ENCODE measurements at regions not wholly inside any gene's neighbourhood (a gene's known extent, or its start where the extent isn't known, plus 50 kb on each side); places are given as distances from the start of the nearest gene placed in this dataset.

DNA sequence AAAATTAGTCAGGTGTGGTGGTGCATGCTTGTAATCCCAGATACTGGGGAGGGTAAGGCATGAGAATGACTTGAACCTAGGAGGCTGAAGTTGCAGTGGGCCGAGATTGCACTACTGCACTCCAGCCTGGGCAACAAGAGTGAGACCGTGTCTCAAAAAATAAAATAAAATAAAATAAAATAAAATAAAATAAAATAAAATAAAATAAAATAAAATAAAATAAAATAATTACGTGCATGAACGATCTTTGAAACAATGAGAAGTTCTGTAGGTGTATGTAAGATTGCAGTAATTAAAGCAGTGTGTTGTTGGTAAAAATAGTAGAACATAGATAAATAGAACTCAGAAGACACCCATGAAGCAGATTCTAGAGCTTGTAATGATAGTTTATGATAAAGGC is 348.5 kb downstream of the ANKRD30A start:
- TF ChIP-seq ZNF121 (CRISPR knock-in tag; IDR thresholded peaks at IDR 0.05), result no peak
- TF ChIP-seq TEAD1 (CRISPR knock-in tag; IDR thresholded peaks at IDR 0.05), result no peak
- TF ChIP-seq ETV6 (CRISPR knock-in tag; IDR thresholded peaks at IDR 0.05), result no peak
- TF ChIP-seq HMGA2 (CRISPR knock-in tag; IDR thresholded peaks at IDR 0.05), result peak; percentile 95
- no peak for TF ChIP-seq SOX15 (CRISPR knock-in tag; IDR thresholded peaks at IDR 0.05)
- TF ChIP-seq, protein P1, sequence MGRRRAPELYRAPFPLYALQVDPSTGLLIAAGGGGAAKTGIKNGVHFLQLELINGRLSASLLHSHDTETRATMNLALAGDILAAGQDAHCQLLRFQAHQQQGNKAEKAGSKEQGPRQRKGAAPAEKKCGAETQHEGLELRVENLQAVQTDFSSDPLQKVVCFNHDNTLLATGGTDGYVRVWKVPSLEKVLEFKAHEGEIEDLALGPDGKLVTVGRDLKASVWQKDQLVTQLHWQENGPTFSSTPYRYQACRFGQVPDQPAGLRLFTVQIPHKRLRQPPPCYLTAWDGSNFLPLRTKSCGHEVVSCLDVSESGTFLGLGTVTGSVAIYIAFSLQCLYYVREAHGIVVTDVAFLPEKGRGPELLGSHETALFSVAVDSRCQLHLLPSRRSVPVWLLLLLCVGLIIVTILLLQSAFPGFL (CRISPR knock-in tag; IDR thresholded peaks at IDR 0.05; ENCODE audit: borderline replicate concordance), result no peak
- H3K4me3 Mint-ChIP-seq, result no peak overlapping the region
- ChIA-PET POLR2A (no interaction called here), CTCF (no interaction called here)
- no peak for ATAC-seq
- no peaks in the 10 kb centered on the region; the same call in 1 of the 2 replicates for H3K4me1 Mint-ChIP-seq
- no peak overlapping the region for H3K27ac Mint-ChIP-seq
- H3K27me3 Mint-ChIP-seq (ENCODE audit: low read depth), result peaks cover 8% of the 10 kb centered on the region; the same call in 1 of the 2 replicates
- H3K9me3 Mint-ChIP-seq, result peaks cover 41% of the 10 kb centered on the region
- DNase-seq (ENCODE audit: low spot score), result no peak
- peaks cover 44% of the 10 kb centered on the region for H3K36me3 Mint-ChIP-seq

DNA sequence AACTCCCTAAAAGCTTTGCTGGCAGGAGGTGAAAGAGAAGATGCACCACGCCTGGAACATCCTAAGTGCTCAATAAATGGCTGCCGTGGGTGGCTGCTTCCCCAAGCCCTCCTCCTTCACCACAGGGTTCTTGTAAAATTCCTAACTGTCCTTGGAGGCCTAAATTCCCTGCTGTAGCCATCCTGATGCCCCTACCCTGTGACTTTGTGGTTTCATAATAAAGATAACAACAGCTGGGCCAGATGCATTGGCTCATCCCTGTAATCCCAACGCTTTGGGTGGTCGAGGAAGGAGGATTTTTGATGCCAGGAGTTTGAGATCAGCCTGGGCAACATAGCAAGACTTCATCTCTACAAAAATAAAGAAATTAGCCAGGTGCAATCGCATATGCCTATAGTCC is 341.8 kb downstream of the ANKRD30A start:
- ChIA-PET POLR2A (no interaction called here), CTCF (no interaction called here)
- ATAC-seq (no peak), DNase-seq (ENCODE audit: low spot score) (no peak)
- TF ChIP-seq, protein P2, sequence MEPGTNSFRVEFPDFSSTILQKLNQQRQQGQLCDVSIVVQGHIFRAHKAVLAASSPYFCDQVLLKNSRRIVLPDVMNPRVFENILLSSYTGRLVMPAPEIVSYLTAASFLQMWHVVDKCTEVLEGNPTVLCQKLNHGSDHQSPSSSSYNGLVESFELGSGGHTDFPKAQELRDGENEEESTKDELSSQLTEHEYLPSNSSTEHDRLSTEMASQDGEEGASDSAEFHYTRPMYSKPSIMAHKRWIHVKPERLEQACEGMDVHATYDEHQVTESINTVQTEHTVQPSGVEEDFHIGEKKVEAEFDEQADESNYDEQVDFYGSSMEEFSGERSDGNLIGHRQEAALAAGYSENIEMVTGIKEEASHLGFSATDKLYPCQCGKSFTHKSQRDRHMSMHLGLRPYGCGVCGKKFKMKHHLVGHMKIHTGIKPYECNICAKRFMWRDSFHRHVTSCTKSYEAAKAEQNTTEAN (CRISPR knock-in tag; IDR thresholded peaks at IDR 0.05), result no peak
- no peak for TF ChIP-seq ELF4 (CRISPR knock-in tag; IDR thresholded peaks at IDR 0.05; ENCODE audit: low read depth)
- no peak for TF ChIP-seq PRRX2 (CRISPR knock-in tag; IDR thresholded peaks at IDR 0.05)
- TF ChIP-seq ZNF232 (CRISPR knock-in tag; IDR thresholded peaks at IDR 0.05), result no peak
- TF ChIP-seq, protein P3, sequence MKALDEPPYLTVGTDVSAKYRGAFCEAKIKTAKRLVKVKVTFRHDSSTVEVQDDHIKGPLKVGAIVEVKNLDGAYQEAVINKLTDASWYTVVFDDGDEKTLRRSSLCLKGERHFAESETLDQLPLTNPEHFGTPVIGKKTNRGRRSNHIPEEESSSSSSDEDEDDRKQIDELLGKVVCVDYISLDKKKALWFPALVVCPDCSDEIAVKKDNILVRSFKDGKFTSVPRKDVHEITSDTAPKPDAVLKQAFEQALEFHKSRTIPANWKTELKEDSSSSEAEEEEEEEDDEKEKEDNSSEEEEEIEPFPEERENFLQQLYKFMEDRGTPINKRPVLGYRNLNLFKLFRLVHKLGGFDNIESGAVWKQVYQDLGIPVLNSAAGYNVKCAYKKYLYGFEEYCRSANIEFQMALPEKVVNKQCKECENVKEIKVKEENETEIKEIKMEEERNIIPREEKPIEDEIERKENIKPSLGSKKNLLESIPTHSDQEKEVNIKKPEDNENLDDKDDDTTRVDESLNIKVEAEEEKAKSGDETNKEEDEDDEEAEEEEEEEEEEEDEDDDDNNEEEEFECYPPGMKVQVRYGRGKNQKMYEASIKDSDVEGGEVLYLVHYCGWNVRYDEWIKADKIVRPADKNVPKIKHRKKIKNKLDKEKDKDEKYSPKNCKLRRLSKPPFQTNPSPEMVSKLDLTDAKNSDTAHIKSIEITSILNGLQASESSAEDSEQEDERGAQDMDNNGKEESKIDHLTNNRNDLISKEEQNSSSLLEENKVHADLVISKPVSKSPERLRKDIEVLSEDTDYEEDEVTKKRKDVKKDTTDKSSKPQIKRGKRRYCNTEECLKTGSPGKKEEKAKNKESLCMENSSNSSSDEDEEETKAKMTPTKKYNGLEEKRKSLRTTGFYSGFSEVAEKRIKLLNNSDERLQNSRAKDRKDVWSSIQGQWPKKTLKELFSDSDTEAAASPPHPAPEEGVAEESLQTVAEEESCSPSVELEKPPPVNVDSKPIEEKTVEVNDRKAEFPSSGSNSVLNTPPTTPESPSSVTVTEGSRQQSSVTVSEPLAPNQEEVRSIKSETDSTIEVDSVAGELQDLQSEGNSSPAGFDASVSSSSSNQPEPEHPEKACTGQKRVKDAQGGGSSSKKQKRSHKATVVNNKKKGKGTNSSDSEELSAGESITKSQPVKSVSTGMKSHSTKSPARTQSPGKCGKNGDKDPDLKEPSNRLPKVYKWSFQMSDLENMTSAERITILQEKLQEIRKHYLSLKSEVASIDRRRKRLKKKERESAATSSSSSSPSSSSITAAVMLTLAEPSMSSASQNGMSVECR (CRISPR knock-in tag; IDR thresholded peaks at IDR 0.05; ENCODE audit: borderline replicate concordance), result no peak
- TF ChIP-seq, protein P4, sequence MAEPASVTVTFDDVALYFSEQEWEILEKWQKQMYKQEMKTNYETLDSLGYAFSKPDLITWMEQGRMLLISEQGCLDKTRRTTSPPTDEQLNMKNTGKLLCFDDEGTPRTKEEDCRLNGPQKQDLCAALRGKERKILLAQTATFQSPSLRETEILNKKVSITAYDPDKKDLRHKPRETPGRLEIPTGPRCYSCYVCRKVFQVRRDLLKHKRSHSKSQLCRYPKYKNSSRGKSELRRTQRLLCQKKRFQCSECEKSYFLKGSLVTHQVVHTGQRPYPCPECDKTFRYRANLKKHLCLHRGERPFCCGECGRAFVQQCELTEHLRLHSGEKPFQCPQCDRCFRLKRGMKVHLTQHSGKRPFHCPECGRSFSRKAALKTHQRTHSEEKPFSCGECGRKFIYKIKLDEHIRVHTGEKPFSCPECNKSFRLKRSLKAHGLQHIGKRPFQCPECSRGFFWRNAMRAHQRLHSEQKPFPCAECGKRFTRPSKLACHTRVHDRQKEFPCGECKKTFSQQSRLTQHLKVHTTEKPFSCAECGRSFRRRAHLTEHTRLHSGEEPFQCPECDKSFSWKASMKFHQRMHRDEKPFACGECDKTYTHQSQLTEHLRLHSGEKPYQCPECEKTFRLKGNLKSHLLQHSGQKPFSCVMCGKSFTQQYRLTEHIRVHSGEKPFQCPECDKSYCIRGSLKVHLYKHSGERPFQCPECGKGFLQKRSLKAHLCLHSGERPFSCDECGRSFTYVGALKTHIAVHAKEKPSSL (CRISPR knock-in tag; conservative IDR thresholded peaks at IDR 0.05), result no peak
- no peak for TF ChIP-seq ZNF396 (CRISPR knock-in tag; IDR thresholded peaks at IDR 0.05; ENCODE audit: borderline replicate concordance)
- TF ChIP-seq GABPB1 (CRISPR knock-in tag; IDR thresholded peaks at IDR 0.05), result no peak
- TF ChIP-seq ZNF219 (CRISPR knock-in tag; IDR thresholded peaks at IDR 0.05; ENCODE audit: borderline replicate concordance), result no peak
- no peak for TF ChIP-seq MXD4 (CRISPR knock-in tag; IDR thresholded peaks at IDR 0.05; ENCODE audit: borderline replicate concordance)
- H3K27me3 Mint-ChIP-seq (ENCODE audit: low read depth), result peaks cover 3% of the 10 kb centered on the region; the same call in 1 of the 2 replicates
- no peak overlapping the region for H3K27ac Mint-ChIP-seq
- H3K36me3 Mint-ChIP-seq, result peaks cover 37% of the 10 kb centered on the region
- H3K4me3 Mint-ChIP-seq, result no peak overlapping the region
- peaks cover 30% of the 10 kb centered on the region for H3K9me3 Mint-ChIP-seq
- no peaks in the 10 kb centered on the region for H3K4me1 Mint-ChIP-seq
